ENCODE measurements at regions not wholly inside any gene's neighbourhood (a gene's known extent, or its start where the extent isn't known, plus 50 kb on each side); places are given as distances from the start of the nearest gene placed in this dataset.

- DNase-seq (ENCODE audit: low spot score) = no peak
- Mint-ChIP-seq H3K36me3 (ENCODE audit: low read depth, unreplicated experiment) (no peaks in the 10 kb centered on the region), H3K27me3 (ENCODE audit: unreplicated experiment) (no peaks in the 10 kb centered on the region), H3K9me3 (ENCODE audit: unreplicated experiment) (no peaks in the 10 kb centered on the region), H3K4me1 (ENCODE audit: unreplicated experiment) (peaks cover 80% of the 10 kb centered on the region), H3K27ac (ENCODE audit: unreplicated experiment) (peak overlapping the region; percentile 43), H3K4me3 (ENCODE audit: unreplicated experiment) (peak overlapping the region; percentile 0)
- no peak for TF ChIP-seq CTCF (IDR thresholded peaks at IDR 0.05; ENCODE audit: unreplicated experiment)
Measured at GRCh38 chr14:22489957-22490950, 98.8 kb downstream of the DAD1 start.

- no peak for DNase-seq (ENCODE audit: low spot score)
- Mint-ChIP-seq H3K4me3 (ENCODE audit: unreplicated experiment) (no peak overlapping the region), H3K4me1 (ENCODE audit: unreplicated experiment) (peaks cover 76% of the 10 kb centered on the region), H3K36me3 (ENCODE audit: low read depth, unreplicated experiment) (no peaks in the 10 kb centered on the region), H3K27me3 (ENCODE audit: unreplicated experiment) (no peaks in the 10 kb centered on the region), H3K27ac (ENCODE audit: unreplicated experiment) (no peak overlapping the region), H3K9me3 (ENCODE audit: unreplicated experiment) (no peaks in the 10 kb centered on the region)
- no peak for TF ChIP-seq CTCF (IDR thresholded peaks at IDR 0.05; ENCODE audit: unreplicated experiment)
Measured at GRCh38 chr14:22489244-22489545, 99.8 kb downstream of the DAD1 start.

- no peak for TF ChIP-seq CTCF (IDR thresholded peaks at IDR 0.05; ENCODE audit: unreplicated experiment)
- Mint-ChIP-seq H3K27ac (ENCODE audit: unreplicated experiment) (no peak overlapping the region), H3K27me3 (ENCODE audit: unreplicated experiment) (no peaks in the 10 kb centered on the region), H3K4me1 (ENCODE audit: unreplicated experiment) (peaks cover 76% of the 10 kb centered on the region), H3K4me3 (ENCODE audit: unreplicated experiment) (no peak overlapping the region), H3K36me3 (ENCODE audit: low read depth, unreplicated experiment) (no peaks in the 10 kb centered on the region), H3K9me3 (ENCODE audit: unreplicated experiment) (no peaks in the 10 kb centered on the region)
- DNase-seq (ENCODE audit: low spot score) = no peak
Measured at GRCh38 chr14:22488522-22489243, 100.3 kb downstream of the DAD1 start.

GRCh38 chr14:22487941-22488340 is 101.1 kb downstream of the DAD1 start:
- Mint-ChIP-seq H3K27me3 (ENCODE audit: unreplicated experiment) (no peaks in the 10 kb centered on the region), H3K4me3 (ENCODE audit: unreplicated experiment) (no peak overlapping the region), H3K9me3 (ENCODE audit: unreplicated experiment) (no peaks in the 10 kb centered on the region), H3K27ac (ENCODE audit: unreplicated experiment) (no peak overlapping the region), H3K36me3 (ENCODE audit: low read depth, unreplicated experiment) (no peaks in the 10 kb centered on the region), H3K4me1 (ENCODE audit: unreplicated experiment) (peaks cover 80% of the 10 kb centered on the region)
- no peak for DNase-seq (ENCODE audit: low spot score)
- no peak for TF ChIP-seq CTCF (IDR thresholded peaks at IDR 0.05; ENCODE audit: unreplicated experiment)

GRCh38 chr14:22487401-22487800 is 101.6 kb downstream of the DAD1 start:
- TF ChIP-seq CTCF (IDR thresholded peaks at IDR 0.05; ENCODE audit: unreplicated experiment) = no peak
- peaks cover 85% of the 10 kb centered on the region for H3K4me1 Mint-ChIP-seq (ENCODE audit: unreplicated experiment)
- H3K9me3 Mint-ChIP-seq (ENCODE audit: unreplicated experiment) = no peaks in the 10 kb centered on the region
- DNase-seq (ENCODE audit: low spot score) = no peak
- no peaks in the 10 kb centered on the region for H3K27me3 Mint-ChIP-seq (ENCODE audit: unreplicated experiment)
- H3K4me3 Mint-ChIP-seq (ENCODE audit: unreplicated experiment) = no peak overlapping the region
- no peak overlapping the region for H3K27ac Mint-ChIP-seq (ENCODE audit: unreplicated experiment)
- H3K36me3 Mint-ChIP-seq (ENCODE audit: low read depth, unreplicated experiment) = no peaks in the 10 kb centered on the region
